ENCODE measurements at regions not wholly inside any gene's neighbourhood (a gene's known extent, or its start where the extent isn't known, plus 50 kb on each side); places are given as distances from the start of the nearest gene placed in this dataset.

DNA sequence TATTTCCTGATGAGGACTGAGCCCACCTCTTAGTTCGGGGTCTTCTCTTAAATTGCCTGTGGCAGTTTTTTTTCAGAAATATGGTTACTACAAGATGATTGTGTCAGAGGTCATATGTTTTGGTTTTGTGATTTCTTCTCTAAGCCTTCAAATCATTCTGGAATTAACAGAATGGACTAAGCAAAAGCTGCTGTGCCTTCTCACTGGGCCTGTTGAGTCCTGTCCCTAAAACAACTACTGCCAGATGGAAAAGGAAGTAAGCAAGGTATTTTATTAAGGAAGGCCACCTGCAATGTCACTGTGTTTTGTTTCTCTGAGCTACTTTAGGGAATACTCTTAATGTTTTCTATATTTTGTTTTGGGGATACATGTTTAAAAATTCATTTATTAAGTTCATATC is 470.8 kb downstream of the PCDH20 start:
- no peak overlapping the region for H3K4me3 ChIP-seq (ENCODE audit: low read depth, low read length)
- TF ChIP-seq, protein P1, sequence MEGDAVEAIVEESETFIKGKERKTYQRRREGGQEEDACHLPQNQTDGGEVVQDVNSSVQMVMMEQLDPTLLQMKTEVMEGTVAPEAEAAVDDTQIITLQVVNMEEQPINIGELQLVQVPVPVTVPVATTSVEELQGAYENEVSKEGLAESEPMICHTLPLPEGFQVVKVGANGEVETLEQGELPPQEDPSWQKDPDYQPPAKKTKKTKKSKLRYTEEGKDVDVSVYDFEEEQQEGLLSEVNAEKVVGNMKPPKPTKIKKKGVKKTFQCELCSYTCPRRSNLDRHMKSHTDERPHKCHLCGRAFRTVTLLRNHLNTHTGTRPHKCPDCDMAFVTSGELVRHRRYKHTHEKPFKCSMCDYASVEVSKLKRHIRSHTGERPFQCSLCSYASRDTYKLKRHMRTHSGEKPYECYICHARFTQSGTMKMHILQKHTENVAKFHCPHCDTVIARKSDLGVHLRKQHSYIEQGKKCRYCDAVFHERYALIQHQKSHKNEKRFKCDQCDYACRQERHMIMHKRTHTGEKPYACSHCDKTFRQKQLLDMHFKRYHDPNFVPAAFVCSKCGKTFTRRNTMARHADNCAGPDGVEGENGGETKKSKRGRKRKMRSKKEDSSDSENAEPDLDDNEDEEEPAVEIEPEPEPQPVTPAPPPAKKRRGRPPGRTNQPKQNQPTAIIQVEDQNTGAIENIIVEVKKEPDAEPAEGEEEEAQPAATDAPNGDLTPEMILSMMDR (IDR thresholded peaks at IDR 0.05; ENCODE audit: low read depth, low read length): no peak

- TF ChIP-seq, protein P1 (IDR thresholded peaks at IDR 0.05; ENCODE audit: low read depth, low read length): no peak
- no peak overlapping the region for H3K4me3 ChIP-seq (ENCODE audit: low read depth, low read length)
Measured at GRCh38 chr13:60944016-60944415, 471.6 kb downstream of the PCDH20 start.

DNA sequence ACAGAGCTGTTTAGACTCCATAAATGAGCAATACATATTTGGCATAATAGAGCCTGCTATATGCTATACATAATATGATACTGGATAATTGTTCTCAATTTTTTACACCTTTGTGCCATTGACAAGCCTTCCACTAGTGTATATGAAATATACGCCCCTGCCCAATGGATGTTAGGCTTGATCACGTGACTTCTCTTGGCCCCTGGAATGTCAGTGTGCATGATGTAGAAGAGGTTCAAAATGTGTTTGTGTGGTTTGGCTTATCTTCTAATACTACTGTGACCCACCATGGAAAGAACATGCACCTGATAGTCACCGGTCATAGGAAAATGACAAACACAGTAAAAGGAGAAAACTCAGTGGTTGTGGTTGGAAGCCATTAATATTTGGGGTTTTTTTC is 479.4 kb downstream of the PCDH20 start:
- TF ChIP-seq, protein P1 (IDR thresholded peaks at IDR 0.05; ENCODE audit: low read depth, low read length): no peak
- no peak overlapping the region for H3K4me3 ChIP-seq (ENCODE audit: low read depth, low read length)

- H3K4me3 ChIP-seq (ENCODE audit: low read depth, low read length): no peak overlapping the region
- TF ChIP-seq, protein P1 (IDR thresholded peaks at IDR 0.05; ENCODE audit: low read depth, low read length): no peak
Measured at GRCh38 chr13:60933638-60934037, 482.0 kb downstream of the PCDH20 start.

DNA sequence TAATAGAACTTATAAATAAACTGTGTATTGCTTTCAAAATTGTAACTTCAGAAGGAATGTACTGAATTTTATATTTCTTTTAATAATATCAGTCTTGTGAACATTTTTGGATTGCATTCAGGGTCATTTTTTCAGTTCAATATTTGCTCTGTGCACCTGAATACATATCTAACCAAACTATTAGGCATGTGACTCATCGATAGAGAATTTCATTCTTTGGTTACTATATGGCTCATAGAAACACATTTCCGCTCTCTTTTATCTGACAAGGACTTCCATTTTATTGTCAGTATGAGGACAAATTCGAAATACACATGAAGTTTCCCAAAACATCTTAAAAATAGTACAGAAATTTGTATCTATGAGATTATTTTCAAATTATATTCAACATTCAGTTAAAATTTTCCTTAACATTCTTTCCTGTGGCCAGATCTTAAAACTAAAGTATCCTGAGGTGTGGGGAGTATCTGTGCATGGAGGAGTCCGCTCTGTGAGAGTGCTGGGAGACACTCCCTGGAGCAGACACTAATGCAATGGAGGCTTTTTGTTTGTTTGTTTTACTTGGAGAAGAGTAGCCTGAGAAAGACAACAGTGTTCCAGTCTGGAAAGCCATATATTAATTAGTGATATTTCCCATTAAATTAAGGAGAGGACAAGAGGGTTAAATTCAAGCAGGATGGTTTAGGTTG is 483.6 kb downstream of the PCDH20 start:
- H3K4me3 ChIP-seq (ENCODE audit: low read depth, low read length): no peak overlapping the region
- TF ChIP-seq, protein P1 (IDR thresholded peaks at IDR 0.05; ENCODE audit: low read depth, low read length): no peak

DNA sequence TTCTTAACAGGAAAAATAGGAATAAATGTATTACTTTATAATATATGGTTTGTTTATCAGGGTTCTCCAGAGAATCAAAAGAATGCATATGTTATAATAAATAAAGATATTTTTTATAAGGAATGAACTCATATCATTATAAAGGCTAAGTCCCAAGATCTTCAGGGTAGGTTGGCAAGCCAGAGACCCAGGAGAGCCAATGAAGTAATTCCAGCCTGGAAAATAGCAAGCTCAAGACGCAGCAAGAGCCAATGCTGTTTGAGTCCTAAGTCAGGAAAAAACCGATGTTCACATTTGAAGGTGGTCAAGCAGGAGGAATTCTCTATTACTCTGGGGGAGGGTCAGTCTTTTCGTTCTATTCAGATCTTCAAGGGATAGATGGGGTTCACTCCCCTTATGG is 490.0 kb downstream of the PCDH20 start:
- H3K4me3 ChIP-seq (ENCODE audit: low read depth, low read length): no peak overlapping the region
- TF ChIP-seq, protein P1 (IDR thresholded peaks at IDR 0.05; ENCODE audit: low read depth, low read length): no peak

- TF ChIP-seq, protein P1 (IDR thresholded peaks at IDR 0.05; ENCODE audit: low read depth, low read length): no peak
- H3K4me3 ChIP-seq (ENCODE audit: low read depth, low read length): no peak overlapping the region
Measured at GRCh38 chr13:60924856-60925255, 490.8 kb downstream of the PCDH20 start.
